Omental fat pad (tissue), 3 donors: ENCODE measurements at regions not wholly inside any gene's neighbourhood (a gene's known extent, or its start where the extent isn't known, plus 50 kb on each side); places are given as distances from the start of the nearest gene placed in this dataset.

Source experiments
- ATAC-seq: fragments of 150-250 bp; one replicate; pipeline ENCODE4 v1.9.1; 2016; ENCODE audit warnings: mild to moderate bottlenecking, moderate library complexity; ENCODE audit not compliant: low FRiP score
- DNase-seq: peaks from one replicate; pipeline ENCODE4 v3.0.0-alpha.2; 2019; ENCODE audit warnings: low spot score
- CTCF ChIP-seq, 3 donors: fragments of 450-650 bp; IDR thresholded peaks; one replicate each; pipeline ENCODE4 v1.5.1; 2016 to 2017; ENCODE audit warnings: antibody characterized with exemption in 3 of 3, mild to moderate bottlenecking in 3 of 3, moderate library complexity in 2 of 3

DNA sequence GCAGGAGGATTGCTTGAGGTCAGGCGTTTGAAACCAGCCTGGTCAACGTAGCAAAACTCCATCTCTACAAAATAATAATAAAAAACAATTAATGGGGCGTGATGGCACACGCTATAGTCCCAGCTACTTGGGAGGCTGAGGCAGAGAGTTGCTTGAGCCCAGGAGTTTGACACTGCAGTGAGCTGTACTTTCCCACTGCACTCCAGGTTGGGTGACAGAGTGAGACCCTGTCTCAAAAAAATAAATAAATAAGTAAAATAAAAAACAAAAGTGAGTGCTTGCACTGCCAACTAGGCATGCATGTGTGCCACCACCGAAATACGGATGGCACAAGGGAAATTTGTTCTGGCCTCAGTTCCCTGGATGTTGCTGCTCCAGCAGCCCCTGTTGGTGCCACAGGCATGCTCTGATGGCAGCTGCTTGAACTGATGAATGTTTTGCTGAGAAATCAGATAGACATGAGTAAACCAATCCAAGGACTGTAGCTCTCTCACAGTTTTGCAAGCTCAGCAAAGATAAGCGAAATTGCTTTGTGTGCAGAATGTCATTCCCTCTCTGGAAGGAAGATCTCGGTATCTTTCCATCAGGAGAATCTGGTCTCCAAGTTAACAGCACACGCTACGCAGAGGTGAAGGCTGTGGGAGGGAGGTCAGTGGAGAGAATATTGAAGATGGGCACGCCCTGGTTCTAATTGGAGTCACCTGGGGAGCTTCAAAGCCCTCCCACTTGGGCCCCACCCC lies 188.0 kb upstream of the SLC24A3 start:
- no peak for ATAC-seq
- no peak for TF ChIP-seq CTCF (IDR thresholded peaks at IDR 0.05)
- no peak for DNase-seq

GRCh38 chr20:19025430-19026120 lies 186.9 kb upstream of the SLC24A3 start:
- ATAC-seq (no peak), DNase-seq (no peak)
- TF ChIP-seq CTCF (IDR thresholded peaks at IDR 0.05) = no peak

- ATAC-seq (no peak), DNase-seq (no peak)
- no peak for TF ChIP-seq CTCF (IDR thresholded peaks at IDR 0.05)
Observed at GRCh38 chr20:19026121-19026878, 186.1 kb upstream of the SLC24A3 start.

DNA sequence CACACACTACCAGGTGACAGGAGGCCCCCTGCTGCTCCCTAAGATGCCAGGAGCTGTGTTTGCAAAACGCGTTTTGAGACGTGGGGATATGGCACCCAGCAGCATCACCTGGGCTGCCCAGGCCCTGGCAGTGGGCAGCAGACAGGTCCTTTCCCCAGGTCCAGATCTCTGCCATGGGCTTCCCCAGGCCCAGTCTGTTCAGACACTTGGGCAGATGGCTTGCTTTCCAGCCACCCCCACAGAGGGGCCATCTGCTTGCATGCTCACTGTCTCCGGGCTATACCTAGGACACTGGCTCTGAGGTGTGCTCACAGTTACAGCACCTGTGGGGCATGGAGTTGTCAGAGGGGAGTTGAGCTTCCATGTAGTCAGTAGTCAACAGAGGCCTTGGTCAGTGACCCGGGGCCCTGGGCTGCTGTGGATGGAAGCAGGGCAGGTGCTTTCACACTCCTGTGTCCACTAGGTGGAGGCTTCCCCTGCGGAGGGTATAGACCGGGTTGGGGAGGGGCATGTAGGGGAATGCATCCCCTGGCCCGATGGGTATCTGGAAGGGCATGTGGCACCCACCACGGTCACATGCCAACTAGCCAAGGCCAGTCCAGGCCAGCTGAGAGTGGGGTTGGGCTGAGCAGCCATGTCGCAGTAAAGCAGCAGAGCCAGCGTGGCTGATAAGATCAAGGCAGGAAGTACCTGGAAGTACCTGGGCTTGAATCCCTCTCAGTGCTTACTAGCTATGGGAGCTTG lies 185.4 kb upstream of the SLC24A3 start:
- no peak for DNase-seq
- ATAC-seq = no peak
- TF ChIP-seq CTCF (IDR thresholded peaks at IDR 0.05) = no peak

DNA sequence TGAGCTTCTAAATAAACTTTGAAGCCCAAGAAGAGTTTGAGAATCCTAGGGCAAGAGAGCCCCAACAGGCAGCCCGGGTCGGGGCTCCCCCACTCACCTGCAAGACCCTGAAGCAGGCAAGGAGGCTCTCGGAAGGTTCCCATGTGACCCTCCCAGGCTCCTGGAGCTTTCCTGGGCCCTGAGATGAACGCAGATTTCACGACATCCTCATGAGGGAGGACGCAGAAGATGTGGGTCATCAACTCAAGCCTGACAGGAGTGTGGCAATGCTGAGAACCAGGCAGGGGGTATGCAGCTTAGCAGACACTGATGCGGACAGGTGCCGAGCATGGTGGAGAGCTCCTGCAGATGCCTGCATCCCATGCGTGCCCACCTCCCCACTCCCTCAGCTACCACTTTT lies 184.5 kb upstream of the SLC24A3 start:
- DNase-seq = no peak
- TF ChIP-seq CTCF (IDR thresholded peaks at IDR 0.05) = no peak
- ATAC-seq = no peak

DNA sequence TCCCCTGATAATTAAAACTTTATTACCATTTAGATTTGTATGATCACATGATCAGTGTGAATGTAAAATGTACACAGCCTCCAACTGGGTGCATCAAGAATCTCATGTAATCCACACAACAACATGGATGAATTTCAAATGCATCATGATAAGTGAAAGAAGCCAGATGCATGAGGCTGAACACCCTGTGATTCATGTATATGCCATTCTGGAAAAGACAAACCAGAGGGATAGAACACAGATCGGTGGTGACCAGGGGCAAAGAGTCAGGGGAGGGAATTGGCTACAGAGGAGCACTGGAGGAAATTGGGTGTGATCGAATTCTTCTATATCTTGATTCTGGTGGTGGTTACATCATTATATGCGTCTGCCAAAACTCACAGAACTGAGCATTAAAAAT lies 170.7 kb upstream of the SLC24A3 start:
- ATAC-seq (no peak), DNase-seq (no peak)
- TF ChIP-seq CTCF (IDR thresholded peaks at IDR 0.05) = no peak
